HepG2 (cell line): ENCODE measurements at regions not wholly inside any gene's neighbourhood (a gene's known extent, or its start where the extent isn't known, plus 50 kb on each side); places are given as distances from the start of the nearest gene placed in this dataset.
A peak's percentile ranks its signal among the peaks of the same experiment; 100 is the strongest.

Source experiments
- CHD4 ChIP-seq: fragments of 200-600 bp; sonication (generic); IDR thresholded peaks from 2 replicates; pipeline ENCODE4 v1.7.0; 2017; ENCODE audit warnings: mild to moderate bottlenecking, low read length, borderline replicate concordance
- DR1 ChIP-seq: sonication (generic); formaldehyde crosslinking; IDR thresholded peaks from 2 replicates; pipeline ENCODE4 v1.8.0; 2021; ENCODE audit warnings: mild to moderate bottlenecking, missing genetic modification reagents, inconsistent platforms
- GLI4 ChIP-seq: sonication (generic); formaldehyde crosslinking; IDR thresholded peaks from 2 replicates; pipeline ENCODE4 v1.5.1; 2020; ENCODE audit warnings: missing genetic modification reagents, mild to moderate bottlenecking, moderate library complexity, borderline replicate concordance
- HOXA3 ChIP-seq: sonication (generic); formaldehyde crosslinking; IDR thresholded peaks from 2 replicates; pipeline ENCODE4 v1.5.0; 2020; ENCODE audit warnings: missing genetic modification reagents
- HOXD1 ChIP-seq: sonication (generic); formaldehyde crosslinking; IDR thresholded peaks from 2 replicates; pipeline ENCODE4 v1.5.0; 2020; ENCODE audit warnings: missing genetic modification reagents
- KLF11 ChIP-seq: IDR thresholded peaks from 2 replicates; pipeline ENCODE4 v1.6.1; 2016; ENCODE audit warnings: missing compliant biosample characterization
- MTA1 ChIP-seq: sonication (generic); formaldehyde crosslinking; IDR thresholded peaks from 2 replicates; pipeline ENCODE4 v1.4.0; 2020; ENCODE audit warnings: missing genetic modification reagents, mild to moderate bottlenecking, borderline replicate concordance
- NFE2L1 ChIP-seq: sonication (generic); formaldehyde crosslinking; IDR thresholded peaks from 2 replicates; pipeline ENCODE4 v1.4.0; 2020; ENCODE audit warnings: missing genetic modification reagents, mild to moderate bottlenecking, borderline replicate concordance
- NR2C2 ChIP-seq: sonication (generic); formaldehyde crosslinking; IDR thresholded peaks from 2 replicates; pipeline ENCODE4 v1.4.0; 2020; ENCODE audit warnings: missing genetic modification reagents, mild to moderate bottlenecking, moderate library complexity, borderline replicate concordance
- RAD21 ChIP-seq: fragments of 450-650 bp; formaldehyde crosslinking; IDR thresholded peaks from 2 replicates; pipeline ENCODE4 v1.5.0; 2020; ENCODE audit warnings: mild to moderate bottlenecking
- RBAK ChIP-seq: sonication (generic); formaldehyde crosslinking; IDR thresholded peaks from 2 replicates; pipeline ENCODE4 v1.5.1; 2020; ENCODE audit warnings: mild to moderate bottlenecking, missing genetic modification reagents
- SMAD9 ChIP-seq: sonication (generic); formaldehyde crosslinking; IDR thresholded peaks from 2 replicates; pipeline ENCODE4 v1.5.1; 2020; ENCODE audit warnings: mild to moderate bottlenecking, missing genetic modification reagents
- SMC3 ChIP-seq: IDR thresholded peaks from 2 replicates; pipeline ENCODE4 v1.6.1; 2011; ENCODE audit warnings: low read length, improper control_type of control experiment
- SRF ChIP-seq: IDR thresholded peaks from 2 replicates; pipeline ENCODE4 v1.6.1; 2011; ENCODE audit warnings: mild to moderate bottlenecking, low read depth, low read length, moderate library complexity
- SRY ChIP-seq: sonication (generic); formaldehyde crosslinking; IDR thresholded peaks from 2 replicates; pipeline ENCODE4 v1.8.0; 2022; ENCODE audit warnings: mild to moderate bottlenecking, missing genetic modification reagents
- THRA ChIP-seq: sonication (generic); formaldehyde crosslinking; IDR thresholded peaks from 2 replicates; pipeline ENCODE4 v1.4.0; 2020; ENCODE audit warnings: missing genetic modification reagents, borderline replicate concordance
- ZBTB8A ChIP-seq: sonication (generic); formaldehyde crosslinking; IDR thresholded peaks from 2 replicates; pipeline ENCODE4 v1.4.0; 2020; ENCODE audit warnings: mild to moderate bottlenecking, low read depth, missing genetic modification reagents, borderline replicate concordance
- ZFX ChIP-seq: sonication (generic); formaldehyde crosslinking; IDR thresholded peaks from 2 replicates; pipeline ENCODE4 v1.4.0; 2020; ENCODE audit warnings: mild to moderate bottlenecking, low read depth, missing genetic modification reagents, moderate library complexity
- ZFYVE20 ChIP-seq: sonication (generic); formaldehyde crosslinking; IDR thresholded peaks from 2 replicates; pipeline ENCODE4 v1.8.0; 2023; ENCODE audit warnings: low read depth, mild to moderate bottlenecking, moderate library complexity, missing genetic modification reagents, borderline replicate concordance
- ZMYM2 ChIP-seq: sonication (generic); formaldehyde crosslinking; IDR thresholded peaks from 2 replicates; pipeline ENCODE4 v1.8.0; 2022; ENCODE audit warnings: mild to moderate bottlenecking, missing genetic modification reagents
- ZNF138 ChIP-seq: sonication (generic); formaldehyde crosslinking; IDR thresholded peaks from 2 replicates; pipeline ENCODE4 v1.5.0; 2020; ENCODE audit warnings: mild to moderate bottlenecking, low read depth, missing genetic modification reagents
- ZNF280D ChIP-seq: sonication (generic); formaldehyde crosslinking; IDR thresholded peaks from 2 replicates; pipeline ENCODE4 v1.5.1; 2020; ENCODE audit warnings: mild to moderate bottlenecking, missing genetic modification reagents
- ZNF317 ChIP-seq: sonication (generic); formaldehyde crosslinking; IDR thresholded peaks from 2 replicates; pipeline ENCODE4 v1.5.0; 2020; ENCODE audit warnings: mild to moderate bottlenecking, missing genetic modification reagents
- ZNF451 ChIP-seq: sonication (generic); formaldehyde crosslinking; IDR thresholded peaks from 2 replicates; pipeline ENCODE4 v1.5.0; 2020; ENCODE audit warnings: mild to moderate bottlenecking, missing genetic modification reagents
- ZNF558 ChIP-seq: sonication (generic); formaldehyde crosslinking; IDR thresholded peaks from 2 replicates; pipeline ENCODE4 v1.9.0; 2022; ENCODE audit warnings: mild to moderate bottlenecking, missing genetic modification reagents, borderline replicate concordance
- ZNF746 ChIP-seq: sonication (generic); formaldehyde crosslinking; IDR thresholded peaks from 2 replicates; pipeline ENCODE4 v1.8.0; 2022; ENCODE audit warnings: mild to moderate bottlenecking, missing genetic modification reagents
- ZSCAN31 ChIP-seq: sonication (generic); formaldehyde crosslinking; IDR thresholded peaks from 2 replicates; pipeline ENCODE4 v1.5.0; 2020; ENCODE audit warnings: low read depth, mild to moderate bottlenecking, missing genetic modification reagents

- no peak for TF ChIP-seq CHD4
- TF ChIP-seq ZNF317 (CRISPR knock-in tag), result no peak
- no peak for TF ChIP-seq ZMYM2 (CRISPR knock-in tag)
- no peak for TF ChIP-seq ZNF746 (CRISPR knock-in tag)
- TF ChIP-seq ZNF280D (CRISPR knock-in tag), result no peak
- no peak for TF ChIP-seq ZFX (CRISPR knock-in tag)
- no peak for TF ChIP-seq MTA1 (CRISPR knock-in tag)
- no peak for TF ChIP-seq SMC3
- no peak for TF ChIP-seq ZSCAN31
- no peak for TF ChIP-seq THRA (CRISPR knock-in tag)
- no peak for TF ChIP-seq HOXD1 (CRISPR knock-in tag)
- TF ChIP-seq SRY (CRISPR knock-in tag), result no peak; the same call in 1 of the 2 replicates
- TF ChIP-seq KLF11 (CRISPR knock-in tag), result no peak
- TF ChIP-seq ZFYVE20 (CRISPR knock-in tag), result no peak
- no peak for TF ChIP-seq NFE2L1 (CRISPR knock-in tag)
- no peak for TF ChIP-seq DR1 (CRISPR knock-in tag)
- TF ChIP-seq ZNF451, result no peak
- no peak for TF ChIP-seq ZBTB8A
- TF ChIP-seq RAD21, result peak; percentile 33; the same call in 1 of the 2 replicates
- TF ChIP-seq RBAK (CRISPR knock-in tag), result no peak
- no peak for TF ChIP-seq NR2C2 (CRISPR knock-in tag)
- TF ChIP-seq HOXA3, result 0 out of 2 replicates have a peak, but pooled peaks have one; percentile 12
- no peak for TF ChIP-seq ZNF558 (CRISPR knock-in tag)
- 0 out of 2 replicates have a peak, but pooled peaks have one; percentile 37 for TF ChIP-seq ZNF138 (CRISPR knock-in tag)
- no peak for TF ChIP-seq GLI4 (CRISPR knock-in tag)
- TF ChIP-seq SRF, result no peak
- TF ChIP-seq SMAD9, result no peak
Observed at GRCh38 chr9:71446473-71447411, 321.6 kb downstream of the CEMIP2 start (continued).
